ENCODE measurements at regions not wholly inside any gene's neighbourhood (a gene's known extent, or its start where the extent isn't known, plus 50 kb on each side); places are given as distances from the start of the nearest gene placed in this dataset.

DNA sequence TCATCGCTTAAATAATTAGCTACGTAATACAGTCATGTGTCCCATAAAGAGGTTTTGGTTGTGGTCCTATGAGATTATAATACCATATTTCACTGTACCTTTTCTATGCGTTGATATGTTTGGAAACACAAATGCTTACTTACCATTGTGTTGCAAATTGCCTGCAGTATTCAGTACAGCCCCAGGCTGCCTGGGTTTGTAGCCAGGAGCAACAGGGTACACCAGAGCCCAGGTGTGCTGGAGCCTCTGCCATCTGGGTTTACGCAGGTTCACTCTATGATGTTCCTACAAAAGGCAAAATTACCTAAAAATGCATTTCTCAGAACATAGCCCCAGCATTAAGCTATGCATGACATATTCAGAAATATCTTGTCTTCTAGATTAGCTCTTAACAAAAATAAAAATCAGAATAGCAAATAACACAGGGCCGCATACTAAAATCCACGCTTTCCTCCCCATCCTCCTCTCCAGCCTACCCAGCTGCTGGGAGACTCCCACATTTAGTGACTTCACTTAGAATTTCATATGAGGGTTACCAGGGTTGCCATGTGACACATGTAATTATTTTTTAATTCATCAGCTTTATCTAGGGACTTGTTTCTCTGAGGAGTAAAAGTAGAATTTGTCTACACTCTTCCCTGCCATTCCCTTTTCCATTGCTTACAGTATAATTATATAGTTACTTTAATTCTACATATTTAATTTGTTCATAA, 559.0 kb upstream of the ADARB2 start:
- CTCF ChIA-PET: interaction anchor here (1.0 kb wide), 1 partner anchor 545 kb away, joined by 3 read pairs; no protein-coding TSS in a partner anchor
- H3K27me3 Mint-ChIP-seq (ENCODE audit: low read depth): peaks cover 4% of the 10 kb centered on the region
- DNase-seq: no peak
- no peaks in the 10 kb centered on the region for H3K4me1 Mint-ChIP-seq (ENCODE audit: low read depth)
- H3K9me3 Mint-ChIP-seq: no peaks in the 10 kb centered on the region
- no peaks in the 10 kb centered on the region for H3K36me3 Mint-ChIP-seq (ENCODE audit: low read depth)
- intact Hi-C loops (cut with micrococcal nuclease): no loop called here
- H3K4me3 Mint-ChIP-seq: no peak overlapping the region
- H3K27ac Mint-ChIP-seq: no peak overlapping the region

DNA sequence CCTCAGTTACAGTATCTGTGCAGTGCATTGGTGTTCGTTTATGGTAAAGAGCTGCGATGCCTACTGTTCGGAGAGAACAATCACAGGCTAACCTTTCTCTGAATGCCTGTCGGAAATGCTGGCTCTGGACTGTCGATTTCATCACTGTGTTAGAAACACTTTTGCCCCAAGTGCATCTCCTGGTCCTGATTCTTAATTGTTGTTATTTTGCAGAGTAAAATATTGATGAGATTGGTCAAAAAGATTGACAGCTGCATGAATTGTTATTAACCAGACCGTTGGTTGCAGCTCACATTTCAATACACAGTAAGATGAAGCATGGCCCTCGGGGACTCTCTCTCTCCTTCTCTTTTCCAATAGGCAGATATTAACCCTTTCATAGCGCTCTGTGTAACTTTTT, 557.4 kb upstream of the ADARB2 start:
- Mint-ChIP-seq H3K9me3 (no peaks in the 10 kb centered on the region), H3K4me3 (no peak overlapping the region)
- CTCF ChIA-PET: no interaction called here

GRCh38 chr10:2284071-2284470, 546.7 kb upstream of the ADARB2 start:
- DNase-seq: no peak
- peaks cover 16% of the 10 kb centered on the region for H3K27me3 Mint-ChIP-seq (ENCODE audit: low read depth)
- H3K27ac Mint-ChIP-seq: no peak overlapping the region
- intact Hi-C loops (cut with micrococcal nuclease): no loop called here
- H3K9me3 Mint-ChIP-seq: no peaks in the 10 kb centered on the region
- no peak overlapping the region for H3K4me3 Mint-ChIP-seq
- H3K4me1 Mint-ChIP-seq (ENCODE audit: low read depth): no peaks in the 10 kb centered on the region
- CTCF ChIA-PET: no interaction called here
- no peaks in the 10 kb centered on the region for H3K36me3 Mint-ChIP-seq (ENCODE audit: low read depth)

More for the DNA sequence above, 557.4 kb upstream of the ADARB2 start:
- Mint-ChIP-seq H3K36me3 (ENCODE audit: low read depth) (no peaks in the 10 kb centered on the region), H3K4me1 (ENCODE audit: low read depth) (no peaks in the 10 kb centered on the region), H3K27me3 (ENCODE audit: low read depth) (peaks cover 4% of the 10 kb centered on the region), H3K27ac (no peak overlapping the region)
- intact Hi-C loops (cut with micrococcal nuclease): no loop called here
- no peak for DNase-seq

- H3K27me3 Mint-ChIP-seq (ENCODE audit: low read depth): peaks cover 7% of the 10 kb centered on the region
- intact Hi-C loops (cut with micrococcal nuclease): no loop called here
- no peaks in the 10 kb centered on the region for H3K36me3 Mint-ChIP-seq (ENCODE audit: low read depth)
- H3K27ac Mint-ChIP-seq: no peak overlapping the region
- DNase-seq: no peak
- CTCF ChIA-PET: no interaction called here
- H3K4me3 Mint-ChIP-seq: no peak overlapping the region
- no peaks in the 10 kb centered on the region for H3K9me3 Mint-ChIP-seq
- H3K4me1 Mint-ChIP-seq (ENCODE audit: low read depth): no peaks in the 10 kb centered on the region
Observed at GRCh38 chr10:2282202-2282601, 544.9 kb upstream of the ADARB2 start.

GRCh38 chr10:2280713-2281300, 543.5 kb upstream of the ADARB2 start:
- no peaks in the 10 kb centered on the region for H3K36me3 Mint-ChIP-seq (ENCODE audit: low read depth)
- no peaks in the 10 kb centered on the region for H3K9me3 Mint-ChIP-seq
- CTCF ChIA-PET: no interaction called here
- DNase-seq: no peak
- H3K4me1 Mint-ChIP-seq (ENCODE audit: low read depth): no peaks in the 10 kb centered on the region
- H3K4me3 Mint-ChIP-seq: no peak overlapping the region
- peaks cover 4% of the 10 kb centered on the region for H3K27me3 Mint-ChIP-seq (ENCODE audit: low read depth)
- intact Hi-C loops (cut with micrococcal nuclease): no loop called here
- H3K27ac Mint-ChIP-seq: no peak overlapping the region

- peaks cover 3% of the 10 kb centered on the region for H3K9me3 Mint-ChIP-seq
- DNase-seq: no peak
- peaks cover 4% of the 10 kb centered on the region for H3K27me3 Mint-ChIP-seq (ENCODE audit: low read depth)
- no peak overlapping the region for H3K27ac Mint-ChIP-seq
- H3K36me3 Mint-ChIP-seq (ENCODE audit: low read depth): no peaks in the 10 kb centered on the region
- CTCF ChIA-PET: no interaction called here
- H3K4me1 Mint-ChIP-seq (ENCODE audit: low read depth): no peaks in the 10 kb centered on the region
- intact Hi-C loops (cut with micrococcal nuclease): no loop called here
- H3K4me3 Mint-ChIP-seq: no peak overlapping the region
Observed at GRCh38 chr10:2279711-2280110, 542.4 kb upstream of the ADARB2 start.

DNA sequence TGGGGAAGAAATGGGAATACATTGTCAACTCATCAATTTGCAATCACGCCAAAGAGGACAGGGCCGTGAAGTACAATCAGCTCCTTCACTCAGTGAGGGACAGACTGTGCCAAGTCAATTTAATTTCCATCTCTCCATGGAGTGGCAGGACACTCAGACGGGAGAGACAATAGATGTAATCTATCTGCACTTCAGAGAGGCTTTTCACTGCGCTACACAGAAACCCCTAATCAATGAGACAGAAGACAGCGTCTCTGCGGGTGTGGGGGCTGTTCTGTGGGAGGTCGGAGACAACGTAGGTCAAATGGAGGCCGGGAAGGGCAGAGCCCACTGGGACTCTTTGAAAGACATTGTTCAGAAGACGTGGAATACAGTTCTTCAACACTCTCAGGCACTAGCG, 541.0 kb upstream of the ADARB2 start:
- intact Hi-C loops (cut with micrococcal nuclease): no loop called here
- peaks cover 4% of the 10 kb centered on the region for H3K27me3 Mint-ChIP-seq (ENCODE audit: low read depth)
- CTCF ChIA-PET: no interaction called here
- H3K36me3 Mint-ChIP-seq (ENCODE audit: low read depth): no peaks in the 10 kb centered on the region
- no peaks in the 10 kb centered on the region for H3K4me1 Mint-ChIP-seq (ENCODE audit: low read depth)
- DNase-seq: no peak
- H3K4me3 Mint-ChIP-seq: no peak overlapping the region
- peaks cover 7% of the 10 kb centered on the region for H3K9me3 Mint-ChIP-seq
- no peak overlapping the region for H3K27ac Mint-ChIP-seq

DNA sequence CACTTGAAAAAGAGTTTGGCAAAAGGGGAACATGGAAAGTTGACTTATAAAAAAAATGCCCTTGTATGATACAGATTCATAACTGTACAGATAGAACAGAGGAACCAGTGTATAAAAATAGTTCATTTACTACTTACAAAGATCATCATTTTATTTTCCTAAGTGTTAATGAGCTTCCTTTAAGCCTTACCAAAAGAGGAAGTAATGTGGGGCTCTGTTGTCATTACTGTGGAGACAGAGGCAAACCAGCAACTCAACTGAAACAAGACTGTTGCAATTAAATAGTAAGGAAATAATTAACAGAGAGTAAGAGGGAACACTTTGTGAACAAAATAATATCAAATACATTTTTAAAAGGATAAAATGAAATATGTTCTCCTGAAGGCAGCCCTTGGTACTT, 526.2 kb upstream of the ADARB2 start:
- DNase-seq: no peak
- Mint-ChIP-seq H3K9me3 (peaks cover 3% of the 10 kb centered on the region), H3K27me3 (ENCODE audit: low read depth) (peaks cover 11% of the 10 kb centered on the region), H3K4me1 (ENCODE audit: low read depth) (no peaks in the 10 kb centered on the region), H3K36me3 (ENCODE audit: low read depth) (no peaks in the 10 kb centered on the region), H3K4me3 (no peak overlapping the region), H3K27ac (no peak overlapping the region)
- intact Hi-C loops (cut with micrococcal nuclease): no loop called here
- CTCF ChIA-PET: no interaction called here

- Mint-ChIP-seq H3K4me3 (no peak overlapping the region), H3K36me3 (ENCODE audit: low read depth) (no peaks in the 10 kb centered on the region), H3K27me3 (ENCODE audit: low read depth) (peaks cover 6% of the 10 kb centered on the region), H3K9me3 (peaks cover 3% of the 10 kb centered on the region), H3K27ac (no peak overlapping the region), H3K4me1 (ENCODE audit: low read depth) (no peaks in the 10 kb centered on the region)
- intact Hi-C loops (cut with micrococcal nuclease): no loop called here
- DNase-seq: no peak
- CTCF ChIA-PET: no interaction called here
Observed at GRCh38 chr10:2262878-2263277, 525.6 kb upstream of the ADARB2 start.

GRCh38 chr10:2262333-2262732, 525.0 kb upstream of the ADARB2 start:
- no peaks in the 10 kb centered on the region for H3K36me3 Mint-ChIP-seq (ENCODE audit: low read depth)
- intact Hi-C loops (cut with micrococcal nuclease): no loop called here
- peaks cover 3% of the 10 kb centered on the region for H3K9me3 Mint-ChIP-seq
- CTCF ChIA-PET: no interaction called here
- no peak for DNase-seq
- no peak overlapping the region for H3K27ac Mint-ChIP-seq
- H3K4me3 Mint-ChIP-seq: no peak overlapping the region
- peaks cover 5% of the 10 kb centered on the region for H3K27me3 Mint-ChIP-seq (ENCODE audit: low read depth)
- no peaks in the 10 kb centered on the region for H3K4me1 Mint-ChIP-seq (ENCODE audit: low read depth)

DNA sequence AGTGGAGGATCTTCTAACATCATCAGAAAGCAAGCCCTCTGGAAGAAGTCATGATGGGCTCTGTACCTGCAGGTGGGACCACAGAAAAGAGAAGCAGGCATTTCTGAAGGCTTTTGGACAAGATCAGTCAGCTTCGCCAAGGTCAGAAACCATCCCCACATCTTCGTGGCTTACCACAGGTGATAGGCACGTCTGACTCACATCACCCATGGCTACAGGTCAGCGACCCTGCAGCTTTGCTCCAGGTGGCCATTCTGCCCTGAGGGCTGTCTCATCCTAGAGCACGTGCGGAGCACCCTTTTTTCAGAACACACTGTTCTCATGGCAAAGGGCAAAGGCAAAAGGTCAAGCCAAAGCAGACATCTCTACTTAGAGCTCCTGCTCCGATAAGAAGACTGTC, 518.9 kb upstream of the ADARB2 start:
- peaks cover 2% of the 10 kb centered on the region for H3K27me3 Mint-ChIP-seq (ENCODE audit: low read depth)
- no peak overlapping the region for H3K4me3 Mint-ChIP-seq
- intact Hi-C loops (cut with micrococcal nuclease): no loop called here
- CTCF ChIA-PET: no interaction called here
- no peaks in the 10 kb centered on the region for H3K36me3 Mint-ChIP-seq (ENCODE audit: low read depth)
- DNase-seq: no peak
- H3K27ac Mint-ChIP-seq: no peak overlapping the region
- H3K9me3 Mint-ChIP-seq: no peaks in the 10 kb centered on the region
- H3K4me1 Mint-ChIP-seq (ENCODE audit: low read depth): no peaks in the 10 kb centered on the region

- intact Hi-C loops (cut with micrococcal nuclease): no loop called here
- Mint-ChIP-seq H3K36me3 (ENCODE audit: low read depth) (no peaks in the 10 kb centered on the region), H3K27me3 (ENCODE audit: low read depth) (peaks cover 5% of the 10 kb centered on the region), H3K27ac (no peak overlapping the region), H3K9me3 (no peaks in the 10 kb centered on the region), H3K4me3 (no peak overlapping the region), H3K4me1 (ENCODE audit: low read depth) (no peaks in the 10 kb centered on the region)
- CTCF ChIA-PET: no interaction called here
- DNase-seq: no peak
Observed at GRCh38 chr10:2252096-2252495, 514.8 kb upstream of the ADARB2 start.

DNA sequence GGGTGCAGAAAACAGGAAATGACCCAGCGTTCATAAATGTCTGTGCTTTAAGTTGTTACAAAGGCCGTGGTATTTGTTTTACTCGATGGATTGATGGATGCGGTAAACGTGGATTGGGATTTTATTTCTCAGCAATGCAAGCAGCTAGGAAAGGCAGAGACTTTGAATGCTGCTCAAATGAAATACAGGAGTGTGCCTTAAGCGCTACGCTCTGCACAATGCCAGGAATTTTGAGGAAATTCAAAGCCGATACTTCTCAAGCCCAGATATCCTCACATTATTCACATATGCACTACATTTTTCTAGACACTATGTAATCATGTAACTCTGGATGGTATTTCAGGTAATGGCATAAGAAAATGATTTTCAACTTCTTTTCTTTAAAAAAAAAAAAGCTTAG, 514.3 kb upstream of the ADARB2 start:
- Mint-ChIP-seq H3K9me3 (no peaks in the 10 kb centered on the region), H3K36me3 (ENCODE audit: low read depth) (no peaks in the 10 kb centered on the region), H3K4me3 (no peak overlapping the region), H3K27me3 (ENCODE audit: low read depth) (peaks cover 5% of the 10 kb centered on the region), H3K4me1 (ENCODE audit: low read depth) (no peaks in the 10 kb centered on the region), H3K27ac (no peak overlapping the region)
- no peak for DNase-seq
- intact Hi-C loops (cut with micrococcal nuclease): no loop called here
- CTCF ChIA-PET: no interaction called here

All from activated naive CD4-positive, alpha-beta T cell treated with anti-CD3 and anti-CD28 coated beads for 36 hours (primary cell).